GM18502 (cell line): ENCODE measurements at regions not wholly inside any gene's neighbourhood (a gene's known extent, or its start where the extent isn't known, plus 50 kb on each side); places are given as distances from the start of the nearest gene placed in this dataset.
A peak's percentile ranks its signal among the peaks of the same experiment; 100 is the strongest.

Experiments used
- ATAC-seq: cut with Tn5 transposase; IDR thresholded peaks from one replicate; pipeline ENCODE4 v1.9.1; 2021; ENCODE audit warnings: mild to moderate bottlenecking; ENCODE audit not compliant: unreplicated experiment, poor library complexity

GRCh38 chr6:138577151-138577915 lies 78.0 kb upstream of the NHSL1 start:
- no peak for ATAC-seq

GRCh38 chr6:138580040-138580439 lies 80.7 kb upstream of the NHSL1 start:
- ATAC-seq: no peak

GRCh38 chr6:138580801-138581200 lies 81.5 kb upstream of the NHSL1 start:
- no peak for ATAC-seq

- ATAC-seq: no peak
Measured at GRCh38 chr6:138582573-138582972, 83.3 kb upstream of the NHSL1 start.

- no peak for ATAC-seq
Measured at GRCh38 chr6:138586638-138587037, 87.3 kb upstream of the NHSL1 start.

GRCh38 chr6:138588805-138589434 lies 89.6 kb upstream of the NHSL1 start:
- peak; percentile 27 for ATAC-seq

- peak; percentile 29 for ATAC-seq
Measured at GRCh38 chr6:138590796-138591709, 91.8 kb upstream of the NHSL1 start.

GRCh38 chr6:138592749-138593123 lies 93.4 kb upstream of the NHSL1 start:
- peak; percentile 65 for ATAC-seq

GRCh38 chr6:138593124-138593877 lies 94.0 kb upstream of the NHSL1 start:
- peak; percentile 89 for ATAC-seq

- ATAC-seq: no peak
Measured at GRCh38 chr6:138593909-138594757, 94.8 kb upstream of the NHSL1 start.

GRCh38 chr6:138594758-138595140 lies 95.5 kb upstream of the NHSL1 start:
- no peak for ATAC-seq

GRCh38 chr6:138596126-138596525 lies 96.8 kb upstream of the NHSL1 start:
- no peak for ATAC-seq

- no peak for ATAC-seq
Measured at GRCh38 chr6:138596591-138596990, 97.3 kb upstream of the NHSL1 start.

- no peak for ATAC-seq
Measured at GRCh38 chr6:138597336-138597735, 98.0 kb upstream of the NHSL1 start.

- no peak for ATAC-seq
Measured at GRCh38 chr6:138598562-138599173, 99.4 kb upstream of the NHSL1 start.

GRCh38 chr6:138600261-138600660 lies 101.0 kb upstream of the NHSL1 start:
- no peak for ATAC-seq

- no peak for ATAC-seq
Measured at GRCh38 chr6:138600726-138601125, 101.4 kb upstream of the NHSL1 start.

GRCh38 chr6:138601128-138601527 lies 101.8 kb upstream of the NHSL1 start:
- no peak for ATAC-seq

- ATAC-seq: no peak
Measured at GRCh38 chr6:138605958-138606357, 106.7 kb upstream of the NHSL1 start.
